OCI-LY3 (cell line): ENCODE measurements at regions not wholly inside any gene's neighbourhood (a gene's known extent, or its start where the extent isn't known, plus 50 kb on each side); places are given as distances from the start of the nearest gene placed in this dataset.

Source experiments
- EZH2phosphoT487 ChIP-seq: fragments of 200-600 bp; shearing (Covaris generic); IDR thresholded peaks from 2 replicates; pipeline ENCODE4 v1.6.1; 2018; ENCODE audit warnings: antibody characterized with exemption, mixed run types, low read depth
- TF ChIP-seq, protein P1 (sequence below): fragments of 200-600, 300-600 bp; sonication (generic); IDR thresholded peaks from 2 replicates; pipeline ENCODE4 v1.5.1; 2014; ENCODE audit warnings: antibody characterized with exemption, low read length, low read depth

DNA sequence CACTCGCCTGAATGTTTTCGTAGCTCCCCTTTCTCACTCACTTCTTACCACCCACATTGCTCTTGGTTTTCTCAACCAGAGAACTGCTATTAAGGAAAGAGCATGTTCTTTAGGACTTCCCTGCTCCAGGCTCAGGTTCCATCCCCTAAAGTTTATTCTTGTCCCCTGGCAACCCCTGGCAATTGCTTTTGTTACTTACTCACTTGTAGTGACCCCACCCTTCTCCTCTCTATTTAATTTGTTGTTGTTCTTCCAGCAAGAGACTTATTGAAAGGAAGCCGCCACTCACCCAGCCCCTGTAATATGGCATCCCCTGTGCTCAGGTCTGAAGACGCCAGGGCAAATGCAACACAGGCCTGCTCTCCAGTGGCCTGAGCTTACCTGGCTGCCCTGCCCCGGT lies 233.7 kb upstream of the SOX21 start:
- TF ChIP-seq, protein P1, sequence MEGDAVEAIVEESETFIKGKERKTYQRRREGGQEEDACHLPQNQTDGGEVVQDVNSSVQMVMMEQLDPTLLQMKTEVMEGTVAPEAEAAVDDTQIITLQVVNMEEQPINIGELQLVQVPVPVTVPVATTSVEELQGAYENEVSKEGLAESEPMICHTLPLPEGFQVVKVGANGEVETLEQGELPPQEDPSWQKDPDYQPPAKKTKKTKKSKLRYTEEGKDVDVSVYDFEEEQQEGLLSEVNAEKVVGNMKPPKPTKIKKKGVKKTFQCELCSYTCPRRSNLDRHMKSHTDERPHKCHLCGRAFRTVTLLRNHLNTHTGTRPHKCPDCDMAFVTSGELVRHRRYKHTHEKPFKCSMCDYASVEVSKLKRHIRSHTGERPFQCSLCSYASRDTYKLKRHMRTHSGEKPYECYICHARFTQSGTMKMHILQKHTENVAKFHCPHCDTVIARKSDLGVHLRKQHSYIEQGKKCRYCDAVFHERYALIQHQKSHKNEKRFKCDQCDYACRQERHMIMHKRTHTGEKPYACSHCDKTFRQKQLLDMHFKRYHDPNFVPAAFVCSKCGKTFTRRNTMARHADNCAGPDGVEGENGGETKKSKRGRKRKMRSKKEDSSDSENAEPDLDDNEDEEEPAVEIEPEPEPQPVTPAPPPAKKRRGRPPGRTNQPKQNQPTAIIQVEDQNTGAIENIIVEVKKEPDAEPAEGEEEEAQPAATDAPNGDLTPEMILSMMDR = no peak
- TF ChIP-seq EZH2phosphoT487 = no peak
